H9 (cell line): ENCODE measurements at regions not wholly inside any gene's neighbourhood (a gene's known extent, or its start where the extent isn't known, plus 50 kb on each side); places are given as distances from the start of the nearest gene placed in this dataset.

ENCODE experiments used
- DNase-seq: peaks from one replicate; pipeline ENCODE4 v3.0.0-alpha.2; 2017
- H2AFZ ChIP-seq: one replicate; pipeline ENCODE4 v1.6.1; 2013; ENCODE audit warnings: mild to moderate bottlenecking, low read length, control low read depth, moderate library complexity
- H2AK5ac ChIP-seq: 2 replicates; pipeline ENCODE4 v1.6.1; 2013; ENCODE audit warnings: low read length, control low read depth, mixed read lengths; ENCODE audit not compliant: insufficient read length
- H2BK120ac ChIP-seq: one replicate; pipeline ENCODE4 v1.6.1; 2013; ENCODE audit warnings: low read depth, mild to moderate bottlenecking, low read length, control low read depth, inconsistent platforms; ENCODE audit not compliant: poor library complexity, severe bottlenecking
- H2BK12ac ChIP-seq: 2 replicates; pipeline ENCODE4 v1.6.1; 2013; ENCODE audit warnings: low read length, control low read depth, mixed read lengths, low read depth; ENCODE audit not compliant: insufficient read length
- H2BK15ac ChIP-seq: 2 replicates; pipeline ENCODE4 v1.6.1; 2013; ENCODE audit warnings: low read depth, low read length, control low read depth
- H2BK20ac ChIP-seq: one replicate; pipeline ENCODE4 v1.6.1; 2013; ENCODE audit warnings: low read depth, mild to moderate bottlenecking, low read length, control low read depth, inconsistent platforms; ENCODE audit not compliant: poor library complexity, severe bottlenecking
- H2BK5ac ChIP-seq: 2 replicates; pipeline ENCODE4 v1.6.1; 2013; ENCODE audit warnings: low read length, control low read depth, mixed read lengths; ENCODE audit not compliant: insufficient read length
- H3K14ac ChIP-seq: 2 replicates; pipeline ENCODE4 v1.6.1; 2013; ENCODE audit warnings: low read length, control low read depth; ENCODE audit not compliant: insufficient read depth
- H3K18ac ChIP-seq: 2 replicates; pipeline ENCODE4 v1.6.1; 2013; ENCODE audit warnings: low read depth, mild to moderate bottlenecking, mixed read lengths, low read length, control low read depth; ENCODE audit not compliant: insufficient read length
- H3K23ac ChIP-seq: 2 replicates; pipeline ENCODE4 v1.6.1; 2013; ENCODE audit warnings: low read length, control low read depth, mixed read lengths, low read depth; ENCODE audit not compliant: insufficient read length
- H3K23me2 ChIP-seq: 2 replicates; pipeline ENCODE4 v1.6.1; 2013; ENCODE audit warnings: low read depth, mild to moderate bottlenecking, mixed read lengths, low read length, control low read depth; ENCODE audit not compliant: insufficient read length, poor library complexity, severe bottlenecking
- H3K27ac ChIP-seq: 2 replicates; pipeline ENCODE4 v1.5.1; 2013; ENCODE audit warnings: low read length, control low read depth, mixed read lengths, low read depth; ENCODE audit not compliant: insufficient read length
- H3K27me3 ChIP-seq: 2 replicates; pipeline ENCODE4 v1.6.1; 2013; ENCODE audit warnings: low read length, control low read depth, inconsistent platforms; ENCODE audit not compliant: insufficient read depth
- H3K4ac ChIP-seq: 2 replicates; pipeline ENCODE4 v1.6.1; 2013; ENCODE audit warnings: low read depth, mild to moderate bottlenecking, control low read depth, inconsistent platforms, low read length, moderate library complexity
- H3K4me1 ChIP-seq: 2 replicates; pipeline ENCODE4 v1.6.1; 2013; ENCODE audit warnings: low read length, control low read depth, inconsistent platforms; ENCODE audit not compliant: insufficient read depth
- H3K4me2 ChIP-seq: 2 replicates; pipeline ENCODE4 v1.6.1; 2013; ENCODE audit warnings: low read length, control low read depth, mixed read lengths; ENCODE audit not compliant: insufficient read length, insufficient read depth
- H3K56ac ChIP-seq: 2 replicates; pipeline ENCODE4 v1.6.1; 2013; ENCODE audit warnings: low read depth, mild to moderate bottlenecking, mixed read lengths, low read length, control low read depth; ENCODE audit not compliant: insufficient read length
- H3K79me1 ChIP-seq: 2 replicates; pipeline ENCODE4 v1.6.1; 2013; ENCODE audit warnings: low read depth, mild to moderate bottlenecking, moderate library complexity, low read length, control low read depth, inconsistent platforms; ENCODE audit not compliant: insufficient read depth, poor library complexity, severe bottlenecking
- H3K79me2 ChIP-seq: 2 replicates; pipeline ENCODE4 v1.6.1; 2013; ENCODE audit warnings: low read length, control low read depth, inconsistent platforms; ENCODE audit not compliant: insufficient read depth
- H3K9ac ChIP-seq: 2 replicates; pipeline ENCODE4 v1.6.1; 2013; ENCODE audit warnings: low read length, control low read depth, mixed read lengths; ENCODE audit not compliant: insufficient read length; ENCODE audit errors: extremely low read depth
- H3K9me3 ChIP-seq: one replicate; pipeline ENCODE4 v1.6.1; 2013; ENCODE audit warnings: low read depth, low read length, inconsistent platforms; ENCODE audit not compliant: control insufficient read depth
- H3T11ph ChIP-seq: one replicate; pipeline ENCODE4 v1.6.1; 2013; ENCODE audit warnings: mild to moderate bottlenecking, low read length, control low read depth, inconsistent platforms
- H4K20me1 ChIP-seq: one replicate; pipeline ENCODE4 v1.6.1; 2013; ENCODE audit not compliant: control insufficient read depth, insufficient read length, insufficient read depth
- H4K5ac ChIP-seq: 2 replicates; pipeline ENCODE4 v1.6.1; 2013; ENCODE audit warnings: low read depth, mild to moderate bottlenecking, mixed read lengths, low read length, control low read depth; ENCODE audit not compliant: insufficient read length
- H4K8ac ChIP-seq: replicated peaks from 2 replicates; pipeline ENCODE4 v1.6.1; 2013; ENCODE audit warnings: low read length, control low read depth, mixed read lengths, low read depth; ENCODE audit not compliant: insufficient read length
- H4K91ac ChIP-seq: 2 replicates; pipeline ENCODE4 v1.6.1; 2013; ENCODE audit warnings: low read depth, mild to moderate bottlenecking, moderate library complexity, mixed read lengths, low read length, control low read depth; ENCODE audit not compliant: insufficient read length
- H3K27ac Mint-ChIP-seq, 3 experiments: 2 replicates in 2 of 3; 3 replicates in 1 of 3; pipeline ENCODE4 v1.8.0; 2020 to 2021; ENCODE audit warnings: mixed read lengths in 3 of 3, mild to moderate bottlenecking in 1 of 3, moderate library complexity in 1 of 3
- H3K27me3 Mint-ChIP-seq: 2 replicates; pipeline ENCODE4 v1.8.0; 2021; ENCODE audit warnings: low read depth, mild to moderate bottlenecking, moderate library complexity, mixed read lengths
- H3K36me3 Mint-ChIP-seq, 3 experiments: 2 replicates in 2 of 3; 3 replicates in 1 of 3; pipeline ENCODE4 v1.8.0; 2020 to 2021; ENCODE audit warnings: low read depth in 3 of 3, mixed read lengths in 3 of 3; ENCODE audit not compliant: insufficient read depth in 1 of 3
- H3K4me1 Mint-ChIP-seq, 2 experiments: 2 replicates each; pipeline ENCODE4 v1.8.0; 2020; ENCODE audit warnings: mixed read lengths in 2 of 2
- H3K4me3 Mint-ChIP-seq, 2 experiments: 2 replicates in 1 of 2; 3 replicates in 1 of 2; pipeline ENCODE4 v1.8.0; 2020 to 2021; ENCODE audit warnings: mild to moderate bottlenecking in 2 of 2, mixed read lengths in 2 of 2, moderate library complexity in 1 of 2
- H3K9me3 Mint-ChIP-seq, 2 experiments: 2 replicates in 1 of 2; 3 replicates in 1 of 2; pipeline ENCODE4 v1.8.0; 2020; ENCODE audit warnings: mild to moderate bottlenecking in 2 of 2, mixed read lengths in 2 of 2, moderate library complexity in 1 of 2
- WGBS: extraction: QIAGEN DNeasy Blood & Tissue Kit; methylation state at CpG from one replicate; pipeline ENCODE4 v1.1.7; 2013; ENCODE audit warnings: missing lambda C conversion rate, low lambda C conversion rate, mixed read lengths; ENCODE audit not compliant: insufficient read length; ENCODE audit errors: extremely low coverage; 5-methylcytosine and 5-hydroxymethylcytosine counted together
- TF ChIP-seq, protein P1 (sequence below): fragments of 200-600 bp; sonication (generic); conservative IDR thresholded peaks from 3 replicates; pipeline ENCODE4 v1.8.0; 2021; ENCODE audit warnings: antibody characterized with exemption, mild to moderate bottlenecking

DNA sequence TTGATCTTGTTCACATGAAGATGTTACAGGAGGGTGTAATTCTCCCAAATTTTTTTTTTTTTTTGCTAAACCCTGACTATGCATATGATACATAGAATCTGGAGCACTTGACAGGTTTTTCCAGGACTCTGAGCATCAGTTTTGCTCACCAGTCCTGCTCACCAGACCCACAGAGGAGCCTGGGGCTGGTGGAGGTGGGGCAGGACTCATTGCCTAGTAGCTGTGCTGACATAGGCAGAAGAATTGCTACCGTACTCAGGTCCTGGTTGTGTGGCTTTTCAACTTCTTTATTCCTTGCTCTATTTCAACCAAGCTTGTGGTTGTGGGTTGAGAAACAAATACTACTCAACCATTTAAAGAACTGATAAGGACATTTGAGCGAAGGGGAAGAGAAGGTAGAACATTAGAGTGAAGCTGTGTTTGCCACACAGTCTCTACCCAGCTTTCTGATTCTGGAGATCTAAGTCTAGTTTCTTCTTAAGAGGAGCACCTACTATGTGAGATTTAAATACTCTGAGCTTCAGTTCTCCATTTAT lies 212.4 kb downstream of the UTP18 start:
- Mint-ChIP-seq H3K36me3 (no peaks in the 10 kb centered on the region), H3K27ac (no peak overlapping the region), H3K9me3 (no peaks in the 10 kb centered on the region), H3K4me1 (peaks cover 17 to 23% of the 10 kb centered on the region in 2 experiments), H3K4me3 (no peak overlapping the region), H3K27me3 (peaks cover 4% of the 10 kb centered on the region)
- no peak overlapping the region for H2BK12ac ChIP-seq
- H4K91ac ChIP-seq = no peak overlapping the region
- H3K9me3 ChIP-seq = no peaks in the 10 kb centered on the region
- no peak overlapping the region for H3K23ac ChIP-seq
- no peak overlapping the region for H3K27ac ChIP-seq
- H2BK15ac ChIP-seq = no peak overlapping the region
- H3K14ac ChIP-seq = no peak overlapping the region
- H4K5ac ChIP-seq = no peak overlapping the region
- H3K79me2 ChIP-seq = no peaks in the 10 kb centered on the region
- no peak overlapping the region for H3K4ac ChIP-seq
- H2BK20ac ChIP-seq = no peak overlapping the region
- no peak overlapping the region for H3K56ac ChIP-seq
- no peak overlapping the region for H3K4me2 ChIP-seq
- no peak overlapping the region for H2BK5ac ChIP-seq
- no peaks in the 10 kb centered on the region for H3K27me3 ChIP-seq
- no peak overlapping the region for H2BK120ac ChIP-seq
- no peak overlapping the region for H3T11ph ChIP-seq
- no peaks in the 10 kb centered on the region for H4K20me1 ChIP-seq
- no peaks in the 10 kb centered on the region for H3K23me2 ChIP-seq
- H3K18ac ChIP-seq = no peak overlapping the region
- no peak for DNase-seq
- H3K4me1 ChIP-seq = no peaks in the 10 kb centered on the region; the same call in 1 of the 2 replicates
- H2AK5ac ChIP-seq = no peak overlapping the region
- H2AFZ ChIP-seq = no peak overlapping the region
- TF ChIP-seq, protein P1, sequence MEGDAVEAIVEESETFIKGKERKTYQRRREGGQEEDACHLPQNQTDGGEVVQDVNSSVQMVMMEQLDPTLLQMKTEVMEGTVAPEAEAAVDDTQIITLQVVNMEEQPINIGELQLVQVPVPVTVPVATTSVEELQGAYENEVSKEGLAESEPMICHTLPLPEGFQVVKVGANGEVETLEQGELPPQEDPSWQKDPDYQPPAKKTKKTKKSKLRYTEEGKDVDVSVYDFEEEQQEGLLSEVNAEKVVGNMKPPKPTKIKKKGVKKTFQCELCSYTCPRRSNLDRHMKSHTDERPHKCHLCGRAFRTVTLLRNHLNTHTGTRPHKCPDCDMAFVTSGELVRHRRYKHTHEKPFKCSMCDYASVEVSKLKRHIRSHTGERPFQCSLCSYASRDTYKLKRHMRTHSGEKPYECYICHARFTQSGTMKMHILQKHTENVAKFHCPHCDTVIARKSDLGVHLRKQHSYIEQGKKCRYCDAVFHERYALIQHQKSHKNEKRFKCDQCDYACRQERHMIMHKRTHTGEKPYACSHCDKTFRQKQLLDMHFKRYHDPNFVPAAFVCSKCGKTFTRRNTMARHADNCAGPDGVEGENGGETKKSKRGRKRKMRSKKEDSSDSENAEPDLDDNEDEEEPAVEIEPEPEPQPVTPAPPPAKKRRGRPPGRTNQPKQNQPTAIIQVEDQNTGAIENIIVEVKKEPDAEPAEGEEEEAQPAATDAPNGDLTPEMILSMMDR = no peak
- H3K9ac ChIP-seq = no peak overlapping the region
- WGBS = no CpG with 5 or more reads among the region's 2 CpGs
- H3K79me1 ChIP-seq = no peaks in the 10 kb centered on the region
- H4K8ac ChIP-seq = no peak overlapping the region
